Occipital lobe (tissue), 1 donor: ENCODE measurements at regions not wholly inside any gene's neighbourhood (a gene's known extent, or its start where the extent isn't known, plus 50 kb on each side); places are given as distances from the start of the nearest gene placed in this dataset.

Experiments
- DNase-seq: peaks from one replicate; lab custom pipeline; 2025; lab: John Stamatoyannopoulos, UW

DNA sequence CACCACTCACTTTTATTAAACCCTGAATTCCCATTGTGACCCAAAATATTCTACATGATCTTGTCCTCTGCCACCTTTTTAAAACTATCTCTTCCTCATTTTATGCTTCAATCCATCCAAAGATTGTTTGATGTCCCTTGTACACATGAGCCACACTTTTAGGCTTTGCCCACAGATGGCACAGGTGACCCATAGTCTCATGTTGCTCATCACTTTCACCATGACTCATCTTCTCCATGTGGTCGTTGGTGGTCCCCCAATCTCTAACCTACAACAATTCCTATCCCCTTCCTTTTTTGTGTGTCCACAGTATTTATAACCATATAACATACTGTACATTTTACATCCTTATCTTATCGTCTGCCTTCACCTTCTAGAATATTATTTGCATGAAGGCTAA is 271.5 kb upstream of the ZWINT start:
- DNase-seq: no peak

DNA sequence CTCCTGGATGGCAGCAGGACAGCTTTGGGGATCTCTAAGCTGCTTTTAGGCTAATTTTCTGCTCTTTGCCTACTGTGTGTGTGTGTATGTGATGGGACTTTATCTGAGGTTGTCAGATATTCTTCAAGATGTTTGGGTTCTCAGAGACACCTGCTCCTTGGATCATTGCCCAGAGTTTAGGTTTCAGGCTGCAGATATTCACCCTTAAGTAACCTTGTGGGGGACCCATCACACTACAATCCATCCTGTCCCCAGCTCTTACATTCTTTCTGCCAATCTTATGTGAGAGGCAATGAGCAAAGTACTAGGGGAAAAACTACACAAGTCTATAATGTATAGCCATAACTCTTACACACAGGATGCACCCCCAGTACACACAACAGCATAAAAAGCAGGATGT is 263.0 kb upstream of the ZWINT start:
- no peak for DNase-seq

DNA sequence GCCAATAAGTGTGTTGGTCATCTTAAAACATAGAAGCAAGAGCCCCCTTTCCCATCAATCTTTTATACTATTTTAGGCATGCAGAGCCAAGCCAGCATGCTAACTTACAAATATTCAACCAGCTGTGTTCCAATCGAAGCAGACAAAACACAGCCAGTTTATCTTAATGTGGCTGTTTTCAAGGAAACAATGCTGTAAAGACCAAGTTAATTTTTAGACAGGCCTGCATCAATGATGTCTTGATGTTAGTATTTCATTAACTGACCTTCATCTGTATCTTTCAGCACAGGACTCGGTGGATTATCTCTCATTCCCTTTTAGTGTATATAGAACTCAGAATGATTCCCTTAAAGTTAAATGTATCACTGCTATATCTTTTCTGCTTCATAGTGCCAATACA is 262.0 kb upstream of the ZWINT start:
- no peak for DNase-seq

DNA sequence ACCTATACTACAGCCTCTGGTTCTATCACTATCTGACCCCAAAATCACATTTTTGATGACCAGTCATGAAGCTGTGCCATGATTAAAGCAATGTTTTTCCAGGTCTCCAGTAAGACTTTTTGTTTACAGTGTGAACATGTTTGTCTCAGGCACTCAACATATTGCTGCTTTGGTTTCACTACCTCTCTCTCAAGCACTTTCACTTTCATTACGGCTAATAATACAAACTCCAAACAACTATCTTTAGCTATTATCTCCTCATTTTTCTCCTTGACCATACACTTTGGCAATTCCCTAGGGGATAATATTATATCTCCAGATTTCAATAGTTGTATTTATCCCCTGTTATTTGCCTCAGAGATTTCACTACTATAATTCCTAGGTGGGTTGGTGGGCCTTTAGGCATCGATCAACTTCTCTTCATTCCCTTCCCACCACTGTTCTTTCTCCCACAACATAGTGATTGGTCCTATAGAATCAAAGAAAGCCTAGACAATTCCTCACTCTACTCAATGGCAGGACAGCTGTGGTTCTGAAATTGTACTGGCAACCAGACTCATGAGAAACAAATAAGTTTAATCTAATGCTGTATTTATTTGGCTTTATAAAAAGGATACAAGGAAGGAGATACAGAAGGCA is 261.4 kb upstream of the ZWINT start:
- DNase-seq: no peak

GRCh38 chr10:56606202-56606601 is 245.1 kb upstream of the ZWINT start:
- no peak for DNase-seq

- no peak for DNase-seq
These were observed 244.0 kb upstream of the ZWINT start for GRCh38 chr10:56605051-56605450.

- DNase-seq: no peak
These were observed 243.6 kb upstream of the ZWINT start for GRCh38 chr10:56604624-56605023.

DNA sequence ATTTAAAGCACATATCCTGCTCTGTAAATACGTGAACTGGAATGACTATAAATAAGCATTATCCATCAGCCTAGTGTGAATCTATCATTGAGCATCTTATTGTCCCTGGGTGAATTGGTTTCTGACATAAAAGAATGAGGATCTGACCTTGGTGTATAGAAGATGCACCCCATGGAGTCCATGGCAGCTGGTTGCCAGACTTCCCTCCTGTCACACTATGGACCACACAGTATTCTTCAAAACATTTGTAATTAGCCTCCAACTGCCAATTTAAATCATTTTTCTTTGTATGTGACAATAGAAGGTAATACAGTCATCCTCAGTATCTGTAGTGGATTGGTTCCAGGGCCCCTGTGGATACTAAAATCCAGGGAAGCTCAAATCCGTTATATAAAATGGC is 238.1 kb upstream of the ZWINT start:
- no peak for DNase-seq

DNA sequence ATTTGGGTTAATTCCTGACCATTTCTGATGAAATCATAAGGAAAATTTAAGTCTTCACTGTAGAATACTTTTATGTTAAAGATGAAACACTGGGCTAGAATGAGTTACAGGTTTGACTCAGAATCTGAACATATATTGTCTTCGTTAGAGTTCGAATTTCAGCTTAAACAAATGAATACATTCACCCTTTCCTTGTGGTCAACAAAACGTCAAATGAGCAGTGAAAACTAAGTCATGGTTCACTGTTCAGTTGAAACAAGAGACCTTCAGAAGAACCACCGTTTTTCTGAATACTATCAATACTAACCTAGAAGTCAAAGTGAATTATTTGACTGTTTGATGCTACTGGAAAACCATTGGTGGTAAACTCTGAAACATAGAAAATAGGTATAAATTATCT is 235.2 kb upstream of the ZWINT start:
- no peak for DNase-seq

GRCh38 chr10:56593120-56593519 is 232.1 kb upstream of the ZWINT start:
- DNase-seq: no peak

- no peak for DNase-seq
These were observed 225.4 kb upstream of the ZWINT start for GRCh38 chr10:56586461-56586891.

DNA sequence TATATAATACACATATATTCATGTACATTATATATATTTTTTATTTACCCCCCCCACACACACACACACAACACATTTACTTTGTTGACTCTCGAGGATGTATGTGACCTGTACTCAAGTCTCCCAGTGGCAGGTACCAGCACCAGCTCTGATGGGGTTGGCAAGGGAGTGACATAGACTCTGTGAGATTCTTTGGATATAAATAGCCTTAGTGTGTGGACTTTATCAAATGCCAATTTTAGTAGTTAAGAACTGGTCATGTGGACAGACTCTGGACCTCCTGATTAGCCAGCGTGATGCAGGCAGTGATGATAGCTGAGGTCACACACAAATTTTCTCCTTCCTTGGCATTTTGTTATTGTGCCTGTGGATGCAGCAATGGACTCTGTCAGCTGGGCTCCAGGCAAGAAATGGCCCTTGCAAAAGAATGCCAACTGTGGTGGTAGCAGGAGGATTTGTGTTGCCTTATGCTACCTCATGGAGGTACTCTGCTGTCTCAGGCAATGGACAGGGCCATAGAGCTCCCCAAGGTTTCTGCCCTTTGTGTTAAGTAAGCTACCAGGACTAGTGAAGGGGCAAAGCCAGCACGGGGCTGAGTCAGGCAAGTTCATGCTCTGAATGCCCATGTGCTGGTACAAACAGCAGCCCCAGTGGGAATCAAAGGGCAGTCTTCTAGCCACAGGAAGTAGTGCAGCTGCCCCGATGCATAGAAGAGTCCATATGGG is 224.6 kb upstream of the ZWINT start:
- no peak for DNase-seq

DNA sequence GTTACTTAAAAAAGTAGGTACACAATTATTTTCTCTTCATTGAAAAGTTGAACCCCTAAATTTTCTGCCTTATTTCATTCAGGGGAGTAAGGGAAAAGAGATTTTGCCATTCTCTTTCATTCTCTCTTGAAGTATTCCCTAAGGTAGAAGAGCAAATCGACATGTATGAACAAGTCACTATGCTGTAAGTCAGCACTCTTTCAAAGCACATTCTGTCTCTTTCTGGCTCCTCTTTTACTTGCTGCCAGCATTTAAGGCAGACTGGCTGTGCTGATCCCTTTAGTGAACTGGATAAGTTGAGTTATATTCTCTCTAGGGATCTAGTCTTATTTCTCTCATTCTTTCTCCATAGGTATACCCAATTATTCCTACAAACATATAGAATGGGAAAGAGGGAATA is 222.3 kb upstream of the ZWINT start:
- no peak for DNase-seq

GRCh38 chr10:56567580-56567979 is 206.5 kb upstream of the ZWINT start:
- no peak for DNase-seq

DNA sequence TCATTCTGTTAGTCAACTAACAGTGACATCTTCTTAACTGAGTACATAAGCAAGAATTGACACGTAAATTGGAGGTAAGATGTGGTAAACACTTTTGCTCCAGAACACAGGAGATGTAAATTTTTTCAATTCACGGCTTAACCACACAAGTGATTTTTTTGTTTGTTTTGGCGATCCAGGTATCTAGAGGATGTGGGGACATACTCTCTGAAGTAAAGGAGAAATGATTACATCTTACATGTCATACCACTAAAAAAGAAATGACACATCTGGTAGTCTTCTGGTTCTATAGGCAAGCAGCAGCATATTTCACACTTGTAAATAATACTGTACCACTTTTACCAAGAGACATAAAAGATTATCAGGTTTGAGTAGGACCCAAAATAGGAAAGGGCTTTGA is 200.3 kb upstream of the ZWINT start:
- no peak for DNase-seq

- no peak for DNase-seq
These were observed 190.0 kb upstream of the ZWINT start for GRCh38 chr10:56551037-56551436.

GRCh38 chr10:56547163-56547562 is 186.1 kb upstream of the ZWINT start:
- DNase-seq: no peak

- DNase-seq: no peak
These were observed 176.9 kb upstream of the ZWINT start for GRCh38 chr10:56537984-56538383.

DNA sequence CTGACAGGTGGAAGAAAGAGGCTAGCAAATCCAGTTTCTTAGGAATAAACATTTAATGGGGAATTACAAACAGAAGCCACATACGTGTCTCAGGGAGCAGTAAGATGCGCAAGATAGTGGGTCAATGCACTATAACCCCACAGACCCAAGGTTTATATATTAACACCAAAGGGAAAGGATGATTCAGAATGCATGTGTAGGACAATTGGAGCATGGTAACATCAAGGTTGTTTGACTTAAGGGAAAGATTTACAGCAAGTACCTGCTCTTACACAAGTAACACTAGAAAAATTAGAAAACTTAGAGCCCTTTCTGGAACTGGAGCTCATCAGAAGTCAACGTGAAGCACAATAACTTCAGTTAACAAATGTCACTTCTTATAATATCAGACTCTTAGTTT is 161.1 kb upstream of the ZWINT start:
- DNase-seq: no peak

GRCh38 chr10:56508562-56508961 is 147.5 kb upstream of the ZWINT start:
- no peak for DNase-seq

DNA sequence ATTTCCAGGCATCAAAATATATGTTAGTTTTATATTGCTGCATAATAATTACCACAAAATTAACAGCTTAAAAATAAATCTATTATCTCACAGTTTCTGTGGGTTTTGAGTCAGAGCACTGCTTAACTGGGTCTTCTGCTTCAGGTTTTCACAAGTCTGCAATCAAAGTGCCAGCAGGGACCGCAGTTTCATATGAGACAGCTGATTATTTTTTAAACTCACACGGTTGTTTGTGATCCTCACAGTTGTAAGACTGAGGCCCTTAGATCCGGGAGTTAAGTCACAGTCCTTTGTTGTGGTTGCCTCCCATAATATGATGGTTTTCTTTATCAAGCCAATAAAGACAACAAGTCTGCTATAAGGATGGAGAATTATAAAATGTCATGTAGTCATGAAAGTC is 146.0 kb upstream of the ZWINT start:
- DNase-seq: no peak

- DNase-seq: no peak
These were observed 144.5 kb upstream of the ZWINT start for GRCh38 chr10:56505555-56505954.

DNA sequence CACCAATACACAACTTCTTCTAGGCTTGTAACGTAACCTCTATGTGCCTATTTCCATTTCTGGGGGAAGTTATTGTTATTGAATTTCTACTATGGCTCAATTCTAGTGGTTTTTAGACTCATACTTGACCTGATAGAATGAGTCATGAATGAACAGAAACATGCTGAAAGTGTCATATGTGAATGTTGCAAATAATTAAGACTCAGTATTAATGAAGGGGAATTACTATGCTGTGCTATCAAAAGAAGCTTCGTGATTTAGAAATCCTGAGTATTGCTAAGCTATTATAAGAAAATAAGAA is 135.1 kb upstream of the ZWINT start:
- no peak for DNase-seq

DNA sequence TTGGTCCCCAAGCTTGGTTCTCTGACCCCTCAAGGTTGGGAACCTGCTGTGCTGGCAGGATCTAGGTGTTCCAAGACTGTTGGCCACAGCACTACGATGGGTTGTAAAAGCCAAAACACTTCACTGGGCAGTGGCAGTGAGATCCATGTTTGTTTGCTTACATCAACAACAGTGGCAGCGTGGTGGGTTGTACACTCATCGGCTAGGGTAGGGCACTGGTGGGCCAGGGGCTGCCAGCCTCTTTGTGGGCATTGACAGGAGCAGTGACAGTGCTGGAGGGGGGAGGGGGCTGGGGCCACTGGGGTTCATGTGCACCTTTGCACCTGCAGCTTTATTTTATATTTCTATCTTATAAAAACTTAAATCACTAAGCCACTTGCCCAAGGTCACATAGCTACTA is 126.7 kb upstream of the ZWINT start:
- DNase-seq: no peak
